22Rv1 (cell line): ENCODE measurements at regions not wholly inside any gene's neighbourhood (a gene's known extent, or its start where the extent isn't known, plus 50 kb on each side); places are given as distances from the start of the nearest gene placed in this dataset.

Experiments used
- CTCF ChIP-seq: fragments of 450-650 bp; IDR thresholded peaks from 2 replicates; pipeline ENCODE4 v1.5.1; 2017; ENCODE audit warnings: mild to moderate bottlenecking
- ZFX ChIP-seq: fragments of 450-650 bp; IDR thresholded peaks from 2 replicates; pipeline ENCODE4 v1.6.1; 2017; ENCODE audit warnings: antibody characterized with exemption, borderline replicate concordance

- TF ChIP-seq CTCF (no peak), ZFX (no peak)
These were observed 111.8 kb downstream of the OAT start for GRCh38 chr10:124306922-124307371.
